ENCODE measurements at regions not wholly inside any gene's neighbourhood (a gene's known extent, or its start where the extent isn't known, plus 50 kb on each side); places are given as distances from the start of the nearest gene placed in this dataset.

GRCh38 chr1:172960454-172961208 is 90.1 kb downstream of the TNFSF18 start:
- no peaks in the 10 kb centered on the region for H3K9me3 ChIP-seq (ENCODE audit: severe bottlenecking)
- no peaks in the 10 kb centered on the region for H3K4me1 ChIP-seq (ENCODE audit: insufficient read depth, poor library complexity, severe bottlenecking)
- no peak for DNase-seq (ENCODE audit: low spot score)
- H3K27me3 ChIP-seq (ENCODE audit: insufficient read depth, poor library complexity, severe bottlenecking), result no peaks in the 10 kb centered on the region
- no peaks in the 10 kb centered on the region for H3K36me3 ChIP-seq (ENCODE audit: low read depth)
- TF ChIP-seq CTCF (IDR thresholded peaks at IDR 0.05; ENCODE audit: poor library complexity, severe bottlenecking), result no peak
- no peak overlapping the region for H3K4me3 ChIP-seq (ENCODE audit: severe bottlenecking)
- no peak for ATAC-seq (ENCODE audit: low read depth)
- no peak overlapping the region for H3K27ac ChIP-seq (ENCODE audit: poor library complexity, severe bottlenecking)

GRCh38 chr1:172964864-172965263 is 85.9 kb downstream of the TNFSF18 start:
- no peak for TF ChIP-seq CTCF (IDR thresholded peaks at IDR 0.05; ENCODE audit: poor library complexity, severe bottlenecking)
- Histone ChIP-seq H3K9me3 (ENCODE audit: severe bottlenecking) (no peaks in the 10 kb centered on the region), H3K4me1 (ENCODE audit: insufficient read depth, poor library complexity, severe bottlenecking) (peaks cover 4% of the 10 kb centered on the region), H3K4me3 (ENCODE audit: severe bottlenecking) (no peak overlapping the region), H3K27me3 (ENCODE audit: insufficient read depth, poor library complexity, severe bottlenecking) (no peaks in the 10 kb centered on the region), H3K36me3 (ENCODE audit: low read depth) (no peaks in the 10 kb centered on the region), H3K27ac (ENCODE audit: poor library complexity, severe bottlenecking) (no peak overlapping the region)
- DNase-seq (ENCODE audit: low spot score) (no peak), ATAC-seq (ENCODE audit: low read depth) (no peak)

- H3K27ac ChIP-seq (ENCODE audit: poor library complexity, severe bottlenecking), result peak overlapping the region; percentile 23
- no peak for TF ChIP-seq CTCF (IDR thresholded peaks at IDR 0.05; ENCODE audit: poor library complexity, severe bottlenecking)
- no peaks in the 10 kb centered on the region for H3K27me3 ChIP-seq (ENCODE audit: insufficient read depth, poor library complexity, severe bottlenecking)
- H3K9me3 ChIP-seq (ENCODE audit: severe bottlenecking), result no peaks in the 10 kb centered on the region
- ATAC-seq (ENCODE audit: low read depth) (no peak), DNase-seq (ENCODE audit: low spot score) (no peak)
- no peaks in the 10 kb centered on the region for H3K36me3 ChIP-seq (ENCODE audit: low read depth)
- H3K4me3 ChIP-seq (ENCODE audit: severe bottlenecking), result no peak overlapping the region
- peaks cover 21% of the 10 kb centered on the region for H3K4me1 ChIP-seq (ENCODE audit: insufficient read depth, poor library complexity, severe bottlenecking)
Measured at GRCh38 chr1:172966844-172967540, 83.7 kb downstream of the TNFSF18 start.

- DNase-seq (ENCODE audit: low spot score) (no peak), ATAC-seq (ENCODE audit: low read depth) (no peak)
- no peaks in the 10 kb centered on the region for H3K36me3 ChIP-seq (ENCODE audit: low read depth)
- H3K4me1 ChIP-seq (ENCODE audit: insufficient read depth, poor library complexity, severe bottlenecking), result peaks cover 21% of the 10 kb centered on the region
- H3K9me3 ChIP-seq (ENCODE audit: severe bottlenecking), result no peaks in the 10 kb centered on the region
- no peak overlapping the region for H3K4me3 ChIP-seq (ENCODE audit: severe bottlenecking)
- H3K27ac ChIP-seq (ENCODE audit: poor library complexity, severe bottlenecking), result peak overlapping the region; percentile 23
- TF ChIP-seq CTCF (IDR thresholded peaks at IDR 0.05; ENCODE audit: poor library complexity, severe bottlenecking), result no peak
- H3K27me3 ChIP-seq (ENCODE audit: insufficient read depth, poor library complexity, severe bottlenecking), result no peaks in the 10 kb centered on the region
Measured at GRCh38 chr1:172967936-172968335, 82.8 kb downstream of the TNFSF18 start.

- no peak overlapping the region for H3K4me3 ChIP-seq (ENCODE audit: severe bottlenecking)
- no peaks in the 10 kb centered on the region for H3K36me3 ChIP-seq (ENCODE audit: low read depth)
- no peak for TF ChIP-seq CTCF (IDR thresholded peaks at IDR 0.05; ENCODE audit: poor library complexity, severe bottlenecking)
- H3K4me1 ChIP-seq (ENCODE audit: insufficient read depth, poor library complexity, severe bottlenecking), result peaks cover 21% of the 10 kb centered on the region
- ATAC-seq (ENCODE audit: low read depth), result peak; percentile 56
- no peaks in the 10 kb centered on the region for H3K9me3 ChIP-seq (ENCODE audit: severe bottlenecking)
- DNase-seq (ENCODE audit: low spot score), result no peak
- H3K27ac ChIP-seq (ENCODE audit: poor library complexity, severe bottlenecking), result peak overlapping the region; percentile 59
- no peaks in the 10 kb centered on the region for H3K27me3 ChIP-seq (ENCODE audit: insufficient read depth, poor library complexity, severe bottlenecking)
Measured at GRCh38 chr1:172969611-172970010, 81.1 kb downstream of the TNFSF18 start.
